SK-N-MC (cell line): ENCODE measurements at regions not wholly inside any gene's neighbourhood (a gene's known extent, or its start where the extent isn't known, plus 50 kb on each side); places are given as distances from the start of the nearest gene placed in this dataset.
"Not testable (repeated sequence)": the region's sequence is repeated elsewhere in the genome, so short reads cannot be mapped to it uniquely, and the experiment has no call there.

Experiments used
- DNase-seq: peaks from one replicate; pipeline ENCODE4 v3.0.0-alpha.2; 2011; ENCODE audit warnings: low read depth, low spot score
- H3K27ac ChIP-seq: fragments of 200-600 bp; sonication (generic); 2 replicates; pipeline ENCODE4 v1.5.1; 2016; ENCODE audit warnings: mixed run types
- H3K36me3 ChIP-seq: fragments of 200-600 bp; sonication (generic); 2 replicates; pipeline ENCODE4 v1.6.1; 2017; ENCODE audit warnings: antibody characterized with exemption, low read length, mixed read lengths; ENCODE audit not compliant: insufficient read depth
- H3K4me3 ChIP-seq: fragments of 200-600 bp; sonication (generic); 2 replicates; pipeline ENCODE4 v1.5.1; 2016
- H3K9ac ChIP-seq: fragments of 200-600 bp; sonication (generic); 2 replicates; pipeline ENCODE4 v1.8.0; 2017; ENCODE audit warnings: mixed run types, mixed read lengths; ENCODE audit not compliant: insufficient read length
- H3K9me3 ChIP-seq: fragments of 200-600 bp; sonication (generic); 2 replicates; pipeline ENCODE4 v1.6.1; 2017; ENCODE audit warnings: low read depth, mild to moderate bottlenecking, antibody characterized with exemption, low read length, moderate library complexity, mixed read lengths
- EZH2 ChIP-seq: fragments of 200-600 bp; sonication (generic); IDR thresholded peaks from one replicate; pipeline ENCODE4 v1.6.1; 2017; ENCODE audit warnings: antibody characterized with exemption
- FOXP2 ChIP-seq: optimal IDR thresholded peaks from 2 replicates; pipeline ENCODE3; 2011; ENCODE audit warnings: mild to moderate bottlenecking, moderate library complexity; ENCODE audit not compliant: insufficient read depth; ENCODE audit errors: extremely low read length, control extremely low read depth
- POLR2AphosphoS5 ChIP-seq: IDR thresholded peaks from 2 replicates; pipeline ENCODE4 v1.6.1; 2012; ENCODE audit warnings: mild to moderate bottlenecking, low read depth, low read length, borderline replicate concordance

DNA sequence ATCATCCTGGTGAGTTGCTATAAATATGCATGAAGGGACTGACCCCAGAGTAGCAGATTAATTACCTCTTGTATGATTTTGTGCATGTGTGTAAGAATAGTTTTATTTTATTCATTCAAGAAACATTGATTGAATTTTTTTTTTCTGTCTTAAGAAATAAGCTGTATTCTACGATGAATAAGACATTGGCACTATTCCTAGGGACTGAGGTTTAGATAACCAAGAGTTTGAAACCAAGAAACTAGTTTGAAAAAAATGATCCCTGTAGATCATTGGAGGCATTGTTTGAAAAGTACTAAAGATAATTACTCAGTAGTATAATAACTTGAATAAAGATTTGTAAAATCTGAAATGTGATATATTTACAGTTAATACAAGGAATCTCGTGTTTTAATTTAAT, 1086.9 kb downstream of the PCDH7 start:
- no peak overlapping the region for H3K9ac ChIP-seq
- H3K9me3 ChIP-seq = no peaks in the 10 kb centered on the region
- TF ChIP-seq POLR2AphosphoS5 = no peak
- H3K4me3 ChIP-seq = no peak overlapping the region
- DNase-seq = no peak
- H3K36me3 ChIP-seq = no peaks in the 10 kb centered on the region
- H3K27ac ChIP-seq = no peak overlapping the region

DNA sequence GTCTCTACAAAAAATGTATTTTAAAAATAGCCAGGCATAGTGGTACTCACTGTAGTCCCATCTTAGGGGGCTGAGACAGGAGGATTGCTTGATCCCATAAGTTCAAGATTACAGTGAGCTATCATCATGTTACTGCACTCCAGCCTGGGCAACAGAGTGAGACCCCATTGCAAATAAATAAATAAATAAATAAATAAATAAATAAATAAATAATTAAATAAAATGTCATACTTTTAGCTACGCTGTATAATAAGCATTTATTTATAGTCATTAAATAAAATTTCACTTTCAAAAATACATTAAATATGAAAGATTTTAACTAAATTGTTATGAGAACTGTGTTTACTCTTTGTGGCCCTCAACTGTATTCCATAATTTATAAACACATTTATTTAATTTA, 1124.2 kb downstream of the PCDH7 start:
- TF ChIP-seq EZH2 = no peak
- TF ChIP-seq FOXP2 = no peak
- no peak for TF ChIP-seq POLR2AphosphoS5
- no peak overlapping the region for H3K4me3 ChIP-seq
- no peaks in the 10 kb centered on the region for H3K36me3 ChIP-seq
- H3K9me3 ChIP-seq = no peaks in the 10 kb centered on the region
- no peak overlapping the region for H3K27ac ChIP-seq
- H3K9ac ChIP-seq = no peak overlapping the region
- no peak for DNase-seq

DNA sequence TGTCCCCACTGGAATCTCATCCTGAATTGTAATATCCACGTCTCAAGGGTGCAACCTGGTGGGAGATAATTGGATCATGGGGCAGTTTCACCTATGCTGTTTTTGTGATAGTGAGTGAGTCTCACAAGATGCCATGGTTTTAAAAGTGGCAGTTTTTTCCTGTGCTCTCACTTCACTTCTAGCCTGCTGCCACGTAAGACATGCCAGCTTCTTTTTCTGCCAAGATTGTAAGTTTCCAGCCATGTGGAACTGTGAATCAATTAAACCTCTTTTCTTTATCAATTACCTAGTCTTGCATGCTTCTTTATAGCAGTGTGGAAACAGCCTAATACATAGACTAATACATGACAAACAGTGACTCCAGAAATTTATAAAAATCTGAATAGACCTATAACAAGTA, 1131.8 kb downstream of the PCDH7 start:
- no peak for TF ChIP-seq EZH2
- no peak for TF ChIP-seq POLR2AphosphoS5
- no peak for TF ChIP-seq FOXP2
- H3K27ac ChIP-seq = no peak overlapping the region
- H3K9me3 ChIP-seq = no peaks in the 10 kb centered on the region
- H3K36me3 ChIP-seq = no peaks in the 10 kb centered on the region
- no peak for DNase-seq
- H3K4me3 ChIP-seq = no peak overlapping the region
- no peak overlapping the region for H3K9ac ChIP-seq

DNA sequence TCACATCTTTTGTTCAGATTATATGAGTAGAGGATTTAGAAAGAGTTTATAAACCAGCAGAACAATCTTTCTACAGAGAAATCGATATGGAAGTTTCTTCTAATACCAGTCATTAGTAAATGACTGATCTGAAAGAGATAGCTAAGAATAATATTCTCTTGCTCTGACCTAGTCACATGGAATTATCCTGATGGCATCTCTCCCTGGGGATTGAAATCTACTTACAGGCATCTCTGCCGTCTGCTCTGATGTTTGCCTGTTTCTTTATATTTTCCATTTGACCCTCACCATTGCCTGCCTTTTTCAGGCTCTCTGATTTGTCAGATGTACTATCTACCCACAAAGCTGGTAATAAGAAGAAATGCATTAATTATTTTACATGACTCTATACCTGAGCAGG, 1157.3 kb downstream of the PCDH7 start:
- H3K9ac ChIP-seq = no peak overlapping the region
- DNase-seq = no peak
- H3K4me3 ChIP-seq = no peak overlapping the region
- TF ChIP-seq POLR2AphosphoS5 (no peak), EZH2 (no peak), FOXP2 (no peak)
- no peaks in the 10 kb centered on the region for H3K36me3 ChIP-seq
- no peak overlapping the region for H3K27ac ChIP-seq
- H3K9me3 ChIP-seq = no peaks in the 10 kb centered on the region

DNA sequence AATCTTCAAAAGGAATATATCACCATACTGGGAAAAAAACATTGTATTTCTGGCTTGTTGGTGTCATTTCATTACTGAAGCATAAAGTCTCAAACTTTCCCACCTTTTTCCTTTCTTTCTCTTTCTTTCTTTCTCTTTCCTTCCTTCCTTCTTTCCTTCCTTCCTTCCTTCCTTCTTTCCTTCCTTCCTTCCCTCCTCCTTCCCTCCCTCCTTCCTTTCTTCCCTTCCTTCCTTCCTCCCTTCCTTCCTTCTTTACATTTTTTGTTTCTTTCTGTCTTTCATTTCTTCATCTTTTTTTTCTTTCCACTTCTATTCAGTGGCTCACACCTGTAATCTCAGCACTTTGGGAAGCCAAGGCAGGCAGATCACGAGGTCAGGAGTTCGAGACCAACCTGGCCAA, 1160.7 kb downstream of the PCDH7 start:
- not testable (repeated sequence) for H3K9ac ChIP-seq, DNase-seq, H3K9me3 ChIP-seq, H3K36me3 ChIP-seq, H3K27ac ChIP-seq, H3K4me3 ChIP-seq

DNA sequence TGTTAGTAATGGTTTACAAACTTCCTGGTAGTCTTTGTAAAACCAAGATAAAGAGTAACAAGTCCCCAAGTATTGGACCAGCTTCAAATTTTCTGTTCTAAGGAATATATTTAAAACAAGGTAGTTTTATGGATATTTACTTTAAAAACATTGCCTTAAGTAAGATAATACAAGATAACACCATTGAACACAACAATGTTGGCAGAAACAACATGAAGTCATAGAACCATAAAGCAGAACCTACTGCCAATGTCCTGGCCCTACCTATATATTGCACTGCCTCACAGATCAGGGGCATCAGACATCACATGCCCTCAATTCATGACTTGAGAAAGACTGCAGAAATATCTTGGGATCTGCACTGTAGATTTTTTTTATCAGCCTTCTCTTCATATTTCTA, 1176.2 kb downstream of the PCDH7 start:
- H3K9ac ChIP-seq = no peak overlapping the region
- DNase-seq = no peak
- H3K36me3 ChIP-seq = no peaks in the 10 kb centered on the region
- H3K27ac ChIP-seq = no peak overlapping the region
- H3K9me3 ChIP-seq = no peaks in the 10 kb centered on the region
- TF ChIP-seq EZH2 = no peak
- no peak for TF ChIP-seq FOXP2
- TF ChIP-seq POLR2AphosphoS5 = no peak
- H3K4me3 ChIP-seq = no peak overlapping the region

DNA sequence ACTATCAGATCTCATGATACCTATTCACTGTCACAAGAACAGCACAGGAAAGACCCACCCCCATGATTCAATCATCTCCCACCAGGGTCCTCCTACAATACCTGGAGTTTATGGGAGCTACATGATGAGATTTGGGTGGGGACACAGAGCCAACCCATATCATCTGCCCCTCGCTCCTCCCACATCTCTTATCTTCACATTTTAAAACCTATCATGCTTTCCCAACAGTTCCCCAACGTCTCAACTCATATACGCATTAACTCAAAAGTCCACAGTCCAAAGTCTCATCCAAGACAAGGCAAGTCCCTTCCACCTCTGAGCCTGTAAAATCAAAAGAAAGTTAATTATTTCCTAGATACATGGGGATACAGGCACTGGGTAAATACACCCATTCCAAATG, 1185.2 kb downstream of the PCDH7 start:
- DNase-seq = no peak
- TF ChIP-seq EZH2 = no peak
- no peak for TF ChIP-seq POLR2AphosphoS5
- TF ChIP-seq FOXP2 = no peak
- Histone ChIP-seq H3K4me3 (no peak overlapping the region), H3K27ac (no peak overlapping the region), H3K9me3 (no peaks in the 10 kb centered on the region), H3K36me3 (no peaks in the 10 kb centered on the region), H3K9ac (no peak overlapping the region)

DNA sequence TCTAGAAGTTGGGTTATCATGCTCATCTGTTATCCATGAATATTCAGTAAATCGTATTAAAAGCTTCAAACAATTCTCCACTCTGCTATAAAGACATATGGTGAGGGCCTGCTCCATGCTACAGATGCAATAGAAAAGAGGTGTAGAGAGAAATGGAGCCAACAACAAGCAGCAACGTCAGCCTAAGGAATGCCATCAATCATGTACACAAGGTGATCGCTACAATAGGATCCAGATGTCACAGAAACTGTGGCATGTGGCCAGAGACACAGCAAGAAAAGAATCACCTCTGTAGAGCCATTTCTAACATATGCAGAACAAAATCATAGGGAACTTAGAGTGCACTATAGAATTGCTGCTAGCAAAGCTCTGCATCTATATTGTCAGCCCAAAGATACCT, 1188.1 kb downstream of the PCDH7 start:
- Histone ChIP-seq H3K9ac (no peak overlapping the region), H3K9me3 (no peaks in the 10 kb centered on the region), H3K27ac (no peak overlapping the region), H3K4me3 (no peak overlapping the region), H3K36me3 (no peaks in the 10 kb centered on the region)
- no peak for DNase-seq
- no peak for TF ChIP-seq POLR2AphosphoS5
- no peak for TF ChIP-seq FOXP2
- TF ChIP-seq EZH2 = no peak

DNA sequence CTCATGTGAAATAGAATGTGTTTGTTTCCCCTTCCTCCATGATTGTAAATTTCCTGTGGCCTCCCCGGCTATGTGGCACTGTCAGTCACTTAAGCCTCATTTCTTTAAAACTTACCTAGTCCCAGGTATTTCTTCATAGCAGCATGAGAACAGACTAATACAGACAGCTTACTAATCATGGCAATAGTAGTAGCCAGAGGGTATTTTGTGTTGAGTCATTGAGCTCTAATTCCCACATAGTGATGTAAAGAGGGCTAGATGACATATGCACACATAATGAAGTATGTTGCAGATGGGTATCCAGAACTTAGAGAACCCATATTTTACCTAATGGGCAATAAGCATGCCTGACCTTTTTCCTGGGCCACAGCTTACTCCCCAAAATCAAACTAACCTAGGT, 1197.2 kb downstream of the PCDH7 start:
- Histone ChIP-seq H3K9me3 (no peaks in the 10 kb centered on the region), H3K27ac (no peak overlapping the region), H3K9ac (no peak overlapping the region), H3K4me3 (no peak overlapping the region), H3K36me3 (no peaks in the 10 kb centered on the region)
- TF ChIP-seq FOXP2 (no peak), EZH2 (no peak), POLR2AphosphoS5 (no peak)
- no peak for DNase-seq

DNA sequence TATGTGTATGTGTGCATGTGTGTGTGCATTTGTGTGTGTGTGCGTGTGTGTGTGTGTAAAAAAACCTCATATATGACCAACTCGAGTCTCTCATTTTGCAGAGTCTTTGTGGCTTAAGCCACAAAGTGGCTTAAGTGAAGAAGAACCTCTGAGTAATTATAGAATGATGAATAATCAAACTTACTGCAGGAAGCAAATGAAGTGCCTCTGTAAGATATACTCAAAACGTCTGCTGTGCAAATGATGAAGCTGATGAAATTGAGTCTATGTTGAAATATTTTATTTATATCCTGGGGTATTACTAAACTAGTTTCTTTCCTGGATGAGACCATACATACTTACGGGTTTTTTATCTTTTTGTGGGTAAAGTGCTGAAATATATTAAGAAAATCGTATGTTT, 1198.7 kb downstream of the PCDH7 start:
- Histone ChIP-seq H3K9me3 (no peaks in the 10 kb centered on the region), H3K9ac (no peak overlapping the region), H3K36me3 (no peaks in the 10 kb centered on the region), H3K4me3 (no peak overlapping the region), H3K27ac (no peak overlapping the region)
- DNase-seq = no peak
- TF ChIP-seq EZH2 (no peak), POLR2AphosphoS5 (no peak), FOXP2 (no peak)
